ENCODE measurements at regions not wholly inside any gene's neighbourhood (a gene's known extent, or its start where the extent isn't known, plus 50 kb on each side); places are given as distances from the start of the nearest gene placed in this dataset.
"Not testable (repeated sequence)": the region's sequence is repeated elsewhere in the genome, so short reads cannot be mapped to it uniquely, and the experiment has no call there.

GRCh38 chr2:111315188-111315917 is 194.6 kb downstream of the BCL2L11 start:
- dilution Hi-C loops (cut with HindIII; ENCODE audit: low sequenced_read_pairs, unreplicated experiment); H2BK20ac ChIP-seq (ENCODE audit: low read depth, low read length); ATAC-seq (ENCODE audit: low read depth); H3K4me3 ChIP-seq (ENCODE audit: insufficient read depth, low read depth, low read length); H3K9me1 ChIP-seq (ENCODE audit: insufficient read depth, low read length); H3K9me3 ChIP-seq (ENCODE audit: control insufficient read depth, insufficient read depth, low read length); H3K4me2 ChIP-seq (ENCODE audit: low read depth, low read length); H3K56ac ChIP-seq (ENCODE audit: extremely low read depth, insufficient read depth, low read length); H2AFZ ChIP-seq (replicated peaks; ENCODE audit: low read length, poor library complexity); H3K27me3 ChIP-seq (ENCODE audit: control insufficient read depth, insufficient read depth, low read length); H3K36me3 ChIP-seq (ENCODE audit: control insufficient read depth, insufficient read depth, low read length); H3K23ac ChIP-seq (ENCODE audit: low read depth, low read length); H2AK5ac ChIP-seq (ENCODE audit: low read depth, low read length); H2AK9ac ChIP-seq (replicated peaks; ENCODE audit: low read depth, low read length, poor library complexity); H4K8ac ChIP-seq (ENCODE audit: low read depth in 2 of 2, low read length in 2 of 2); CTCF ChIA-PET; H4K20me1 ChIP-seq (ENCODE audit: insufficient read depth, low read length); H2BK15ac ChIP-seq (ENCODE audit: low read depth, low read length); DNase-seq; POLR2A ChIA-PET (ENCODE audit: unreplicated experiment); H3K4me1 ChIP-seq (ENCODE audit: control insufficient read depth, insufficient read depth, low read length); H3K18ac ChIP-seq (ENCODE audit: low read depth, low read length); intact Hi-C loops (cut with micrococcal nuclease); H3K9ac ChIP-seq (ENCODE audit: low read depth, low read length); in situ Hi-C loops (cut with MboI; ENCODE audit: low sequenced_read_pairs); H2BK120ac ChIP-seq (ENCODE audit: low read depth, low read length); H3K27ac ChIP-seq (ENCODE audit: insufficient read depth, low read length); H3K14ac ChIP-seq (replicated peaks; ENCODE audit: low read depth, low read length); H3K4ac ChIP-seq (ENCODE audit: low read depth, low read length); H4K5ac ChIP-seq (ENCODE audit: low read depth, low read length); BruUV-seq (replicated peaks): not testable (repeated sequence)
- peak overlapping the region; percentile 26; the same call in 1 of the 2 replicates for H4K91ac ChIP-seq (ENCODE audit: insufficient read depth, low read depth, low read length)
- WGBS, 2 experiments (ENCODE audit: extremely low coverage in 2 of 2, insufficient read length in 1 of 2) = no CpG with 5 or more reads among the region's 13 CpGs
- peak overlapping the region; percentile 62 for H2BK5ac ChIP-seq (ENCODE audit: low read depth, low read length, poor library complexity, severe bottlenecking)
- peaks cover 3 to 11% of the 10 kb centered on the region in 2 experiments; a peak in 3 of 4 replicates for H3K79me1 ChIP-seq (ENCODE audit: low read depth in 1 of 2, low read length in 2 of 2)

GRCh38 chr2:111316221-111316741 is 195.6 kb downstream of the BCL2L11 start:
- H2AFZ ChIP-seq (replicated peaks; ENCODE audit: low read length, poor library complexity); H2BK15ac ChIP-seq (ENCODE audit: low read depth, low read length); H3K9me3 ChIP-seq (ENCODE audit: control insufficient read depth, insufficient read depth, low read length); intact Hi-C loops (cut with micrococcal nuclease); H3K27ac ChIP-seq (ENCODE audit: insufficient read depth, low read length); in situ Hi-C loops (cut with MboI; ENCODE audit: low sequenced_read_pairs); CTCF ChIA-PET; H2BK120ac ChIP-seq (ENCODE audit: low read depth, low read length); dilution Hi-C loops (cut with HindIII; ENCODE audit: low sequenced_read_pairs, unreplicated experiment); H3K4me1 ChIP-seq (ENCODE audit: control insufficient read depth, insufficient read depth, low read length); POLR2A ChIA-PET (ENCODE audit: unreplicated experiment); H3K4me3 ChIP-seq (ENCODE audit: insufficient read depth, low read depth, low read length); H3K4me2 ChIP-seq (ENCODE audit: low read depth, low read length); ATAC-seq (ENCODE audit: low read depth); H2AK9ac ChIP-seq (replicated peaks; ENCODE audit: low read depth, low read length, poor library complexity); H3K14ac ChIP-seq (replicated peaks; ENCODE audit: low read depth, low read length); H3K27me3 ChIP-seq (ENCODE audit: control insufficient read depth, insufficient read depth, low read length); DNase-seq; H3K9ac ChIP-seq (ENCODE audit: low read depth, low read length); H4K8ac ChIP-seq (ENCODE audit: low read depth in 2 of 2, low read length in 2 of 2); BruUV-seq (replicated peaks); H4K91ac ChIP-seq (ENCODE audit: insufficient read depth, low read depth, low read length); H3K18ac ChIP-seq (ENCODE audit: low read depth, low read length); H2BK20ac ChIP-seq (ENCODE audit: low read depth, low read length); H4K5ac ChIP-seq (ENCODE audit: low read depth, low read length); H4K20me1 ChIP-seq (ENCODE audit: insufficient read depth, low read length); H2AK5ac ChIP-seq (ENCODE audit: low read depth, low read length); H3K9me1 ChIP-seq (ENCODE audit: insufficient read depth, low read length); H3K36me3 ChIP-seq (ENCODE audit: control insufficient read depth, insufficient read depth, low read length); H2BK5ac ChIP-seq (ENCODE audit: low read depth, low read length, poor library complexity, severe bottlenecking); H3K56ac ChIP-seq (ENCODE audit: extremely low read depth, insufficient read depth, low read length); H3K23ac ChIP-seq (ENCODE audit: low read depth, low read length); H3K4ac ChIP-seq (ENCODE audit: low read depth, low read length): not testable (repeated sequence)
- WGBS, 2 experiments (ENCODE audit: extremely low coverage in 2 of 2, insufficient read length in 1 of 2) = no CpG with 5 or more reads among the region's 9 CpGs
- peaks cover 3 to 13% of the 10 kb centered on the region in 2 experiments; a peak in 3 of 4 replicates for H3K79me1 ChIP-seq (ENCODE audit: low read depth in 1 of 2, low read length in 2 of 2)
